KMS-11 (cell line): ENCODE measurements at regions not wholly inside any gene's neighbourhood (a gene's known extent, or its start where the extent isn't known, plus 50 kb on each side); places are given as distances from the start of the nearest gene placed in this dataset.

Source experiments
- H2AFZ ChIP-seq: fragments of 200-600 bp; sonication (generic); 2 replicates; pipeline ENCODE4 v1.6.1; 2016; ENCODE audit warnings: antibody characterized with exemption, mixed run types, low read depth
- H3K27ac ChIP-seq: fragments of 200-600 bp; sonication (generic); 2 replicates; pipeline ENCODE4 v1.6.1; 2016; ENCODE audit warnings: mild to moderate bottlenecking, mixed run types
- H3K27me3 ChIP-seq: fragments of 200-600 bp; sonication (generic); 2 replicates; pipeline ENCODE4 v1.6.1; 2017; ENCODE audit warnings: mild to moderate bottlenecking, low read depth, mixed run types, moderate library complexity; ENCODE audit not compliant: insufficient read depth
- H3K36me3 ChIP-seq: fragments of 200-600 bp; sonication (generic); 2 replicates; pipeline ENCODE4 v1.6.1; 2017; ENCODE audit warnings: mild to moderate bottlenecking, mixed run types; ENCODE audit not compliant: insufficient read depth
- H3K4me1 ChIP-seq: fragments of 200-600 bp; sonication (generic); 2 replicates; pipeline ENCODE4 v1.6.1; 2016; ENCODE audit warnings: mild to moderate bottlenecking, low read depth, mixed run types; ENCODE audit not compliant: poor library complexity, severe bottlenecking
- H3K4me2 ChIP-seq: fragments of 200-600 bp; sonication (generic); 2 replicates; pipeline ENCODE4 v1.7.0; 2016; ENCODE audit warnings: mild to moderate bottlenecking, mixed run types
- H3K4me3 ChIP-seq: fragments of 200-600 bp; sonication (generic); IDR thresholded peaks from 2 replicates; pipeline ENCODE4 v1.6.1; 2017; ENCODE audit warnings: low read depth, low read length, mixed read lengths; ENCODE audit not compliant: insufficient read depth
- H3K79me2 ChIP-seq: fragments of 200-600 bp; sonication (generic); 2 replicates; pipeline ENCODE4 v1.6.1; 2016; ENCODE audit warnings: low read depth, mixed run types; ENCODE audit not compliant: insufficient read depth
- H3K9ac ChIP-seq: fragments of 200-600 bp; sonication (generic); 2 replicates; pipeline ENCODE4 v1.6.1; 2016; ENCODE audit warnings: mild to moderate bottlenecking, mixed run types
- H4K20me1 ChIP-seq: fragments of 200-600 bp; sonication (generic); 2 replicates; pipeline ENCODE4 v1.6.1; 2016; ENCODE audit warnings: mild to moderate bottlenecking, mixed run types; ENCODE audit not compliant: insufficient read depth
- TF ChIP-seq, protein P1 (sequence below): fragments of 200-600 bp; sonication (generic); conservative IDR thresholded peaks from 2 replicates; pipeline ENCODE4 v1.6.1; 2017; ENCODE audit warnings: low read depth, mild to moderate bottlenecking, antibody characterized with exemption, low read length, moderate library complexity, mixed read lengths

DNA sequence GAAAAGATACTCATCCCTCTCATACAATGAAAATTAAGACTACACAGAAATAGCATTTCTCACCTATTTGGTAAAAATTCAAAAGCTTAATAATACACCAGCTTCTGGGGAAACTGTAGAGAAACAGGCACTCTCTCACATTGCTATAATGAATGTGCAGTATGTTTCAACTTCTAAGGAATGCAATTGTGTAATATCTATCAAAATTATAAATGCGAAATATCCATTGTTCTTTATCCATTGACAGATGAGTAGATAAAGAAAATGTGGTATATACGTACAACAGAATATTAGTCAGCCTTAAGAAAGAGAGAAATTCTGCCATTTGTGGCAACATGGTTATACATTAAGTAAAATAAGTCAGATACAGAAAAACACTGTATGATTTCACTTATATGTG lies 101.4 kb upstream of the OR9G4 start:
- H3K79me2 ChIP-seq: no peaks in the 10 kb centered on the region
- TF ChIP-seq, protein P1, sequence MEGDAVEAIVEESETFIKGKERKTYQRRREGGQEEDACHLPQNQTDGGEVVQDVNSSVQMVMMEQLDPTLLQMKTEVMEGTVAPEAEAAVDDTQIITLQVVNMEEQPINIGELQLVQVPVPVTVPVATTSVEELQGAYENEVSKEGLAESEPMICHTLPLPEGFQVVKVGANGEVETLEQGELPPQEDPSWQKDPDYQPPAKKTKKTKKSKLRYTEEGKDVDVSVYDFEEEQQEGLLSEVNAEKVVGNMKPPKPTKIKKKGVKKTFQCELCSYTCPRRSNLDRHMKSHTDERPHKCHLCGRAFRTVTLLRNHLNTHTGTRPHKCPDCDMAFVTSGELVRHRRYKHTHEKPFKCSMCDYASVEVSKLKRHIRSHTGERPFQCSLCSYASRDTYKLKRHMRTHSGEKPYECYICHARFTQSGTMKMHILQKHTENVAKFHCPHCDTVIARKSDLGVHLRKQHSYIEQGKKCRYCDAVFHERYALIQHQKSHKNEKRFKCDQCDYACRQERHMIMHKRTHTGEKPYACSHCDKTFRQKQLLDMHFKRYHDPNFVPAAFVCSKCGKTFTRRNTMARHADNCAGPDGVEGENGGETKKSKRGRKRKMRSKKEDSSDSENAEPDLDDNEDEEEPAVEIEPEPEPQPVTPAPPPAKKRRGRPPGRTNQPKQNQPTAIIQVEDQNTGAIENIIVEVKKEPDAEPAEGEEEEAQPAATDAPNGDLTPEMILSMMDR: no peak
- no peaks in the 10 kb centered on the region for H3K27me3 ChIP-seq
- H3K36me3 ChIP-seq: no peaks in the 10 kb centered on the region
- no peak overlapping the region for H3K4me2 ChIP-seq
- no peak overlapping the region for H3K9ac ChIP-seq
- H3K4me1 ChIP-seq: no peaks in the 10 kb centered on the region
- no peak overlapping the region for H3K27ac ChIP-seq
- H4K20me1 ChIP-seq: no peaks in the 10 kb centered on the region
- no peak overlapping the region for H2AFZ ChIP-seq
- H3K4me3 ChIP-seq: no peak overlapping the region

DNA sequence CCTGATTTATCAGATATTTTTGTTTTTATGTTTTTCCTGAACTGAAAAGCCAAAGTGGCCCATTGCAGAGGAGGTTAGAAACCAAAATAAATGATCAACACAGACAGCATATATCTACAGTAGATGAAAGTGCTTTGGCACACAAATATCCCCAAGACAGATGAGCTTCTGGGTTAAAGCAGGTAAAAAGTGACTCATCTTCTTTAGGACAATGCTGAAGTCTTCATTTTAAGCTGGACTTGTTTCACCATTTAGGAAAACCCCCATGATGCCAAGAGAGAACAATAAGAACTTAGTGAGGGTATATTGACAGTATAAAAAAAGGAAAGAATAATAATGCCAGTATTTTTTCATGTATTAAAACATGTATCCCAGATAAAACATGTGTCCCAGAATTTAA lies 100.8 kb upstream of the OR9G4 start:
- TF ChIP-seq, protein P1: no peak
- Histone ChIP-seq H3K4me3 (no peak overlapping the region), H3K27me3 (no peaks in the 10 kb centered on the region), H3K4me1 (no peaks in the 10 kb centered on the region), H4K20me1 (no peaks in the 10 kb centered on the region), H3K79me2 (no peaks in the 10 kb centered on the region), H3K27ac (no peak overlapping the region), H3K4me2 (no peak overlapping the region), H3K9ac (no peak overlapping the region), H2AFZ (no peak overlapping the region), H3K36me3 (no peaks in the 10 kb centered on the region)

DNA sequence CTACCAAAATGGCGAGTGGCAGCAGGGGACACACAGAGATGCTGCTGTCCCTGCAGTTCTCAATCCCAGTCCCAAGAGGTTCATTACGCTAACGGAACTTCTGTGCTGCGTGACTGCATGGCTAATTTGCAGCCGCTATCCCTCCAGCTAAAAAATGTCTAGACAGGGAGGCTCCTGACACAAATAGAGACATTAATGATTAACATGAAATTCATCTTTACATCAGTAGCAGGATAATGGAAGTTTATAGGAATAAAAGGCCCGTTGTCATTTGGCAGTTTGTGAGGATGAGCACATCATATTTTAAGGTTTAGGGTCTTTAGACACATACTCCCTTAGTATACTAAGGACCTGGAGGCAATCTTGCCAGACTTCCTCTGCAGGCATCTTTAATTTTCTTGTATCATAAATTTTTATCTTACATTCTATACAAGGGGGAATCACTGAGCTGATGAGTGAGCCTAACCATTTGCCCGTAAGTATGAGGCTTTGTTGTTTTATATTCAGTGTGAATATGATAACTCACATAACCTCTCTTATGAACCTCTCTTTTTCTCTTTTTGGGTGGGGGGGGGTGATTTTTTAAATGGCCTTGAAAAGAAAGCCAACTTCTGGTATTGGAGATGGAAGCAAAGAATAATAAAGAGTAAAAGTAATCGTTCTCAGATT lies 99.8 kb upstream of the OR9G4 start:
- no peak overlapping the region for H3K9ac ChIP-seq
- no peak overlapping the region for H3K27ac ChIP-seq
- no peak overlapping the region for H3K4me2 ChIP-seq
- no peaks in the 10 kb centered on the region for H3K36me3 ChIP-seq
- H3K27me3 ChIP-seq: no peaks in the 10 kb centered on the region
- no peaks in the 10 kb centered on the region for H3K79me2 ChIP-seq
- no peaks in the 10 kb centered on the region for H3K4me1 ChIP-seq
- no peaks in the 10 kb centered on the region for H4K20me1 ChIP-seq
- H2AFZ ChIP-seq: no peak overlapping the region
- TF ChIP-seq, protein P1: no peak
- no peak overlapping the region for H3K4me3 ChIP-seq

DNA sequence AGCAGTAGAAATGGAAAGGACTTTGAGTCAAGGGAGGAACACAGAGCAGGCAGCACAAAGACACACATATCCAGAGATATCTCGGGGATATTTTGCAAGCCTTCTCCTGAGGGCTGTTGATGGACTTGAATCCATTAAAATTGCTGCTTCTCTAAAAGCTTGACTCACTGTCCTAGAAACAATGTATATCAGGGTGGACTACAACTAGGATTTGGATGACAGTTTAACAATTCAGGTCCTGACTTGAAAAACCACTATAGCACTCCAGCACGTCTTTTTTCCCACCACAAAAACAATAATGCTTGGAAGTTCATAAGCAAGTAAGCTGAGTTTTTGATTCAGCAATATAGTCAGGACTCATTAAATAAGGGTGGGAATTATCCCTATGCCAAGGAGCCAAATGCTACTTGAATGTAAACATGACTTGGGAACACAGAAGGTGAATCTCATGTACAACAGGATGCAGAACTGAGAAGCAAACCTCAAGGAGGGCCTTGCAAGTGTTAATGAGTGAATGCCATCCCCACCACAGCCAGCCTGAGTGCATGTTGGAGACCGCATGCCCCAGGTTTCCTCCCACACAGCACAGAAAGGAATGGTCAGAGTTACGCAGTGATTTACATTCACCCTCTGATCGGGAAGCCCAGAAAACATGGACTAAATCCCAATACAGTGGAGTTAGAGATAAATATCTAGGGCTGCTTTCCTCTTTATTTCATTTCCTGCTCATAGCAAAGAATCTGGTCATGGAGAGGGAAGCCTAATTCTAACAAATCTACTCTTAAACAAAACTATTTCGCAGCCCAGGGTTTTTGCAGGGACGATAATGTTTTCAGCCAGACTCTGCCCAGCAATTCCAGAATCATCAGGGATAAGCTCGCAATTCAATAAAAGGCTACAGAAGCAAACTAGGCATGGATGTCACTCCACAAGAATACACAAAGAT lies 98.4 kb upstream of the OR9G4 start:
- H3K27me3 ChIP-seq: no peaks in the 10 kb centered on the region
- H3K4me3 ChIP-seq: no peak overlapping the region
- H3K4me2 ChIP-seq: no peak overlapping the region

More for the DNA sequence above, 98.4 kb upstream of the OR9G4 start:
- H3K27ac ChIP-seq: no peak overlapping the region
- H2AFZ ChIP-seq: no peak overlapping the region
- no peaks in the 10 kb centered on the region for H3K36me3 ChIP-seq
- TF ChIP-seq, protein P1: no peak
- no peaks in the 10 kb centered on the region for H4K20me1 ChIP-seq
- H3K4me1 ChIP-seq: no peaks in the 10 kb centered on the region
- H3K79me2 ChIP-seq: no peaks in the 10 kb centered on the region
- H3K9ac ChIP-seq: no peak overlapping the region
